ENCODE measurements at regions not wholly inside any gene's neighbourhood (a gene's known extent, or its start where the extent isn't known, plus 50 kb on each side); places are given as distances from the start of the nearest gene placed in this dataset.

GRCh38 chr3:176513604-176514003 is 683.7 kb downstream of the TBL1XR1 start:
- H3K4me3 ChIP-seq (replicated peaks; ENCODE audit: low read depth, low read length): no peak overlapping the region
- TF ChIP-seq, protein P1, sequence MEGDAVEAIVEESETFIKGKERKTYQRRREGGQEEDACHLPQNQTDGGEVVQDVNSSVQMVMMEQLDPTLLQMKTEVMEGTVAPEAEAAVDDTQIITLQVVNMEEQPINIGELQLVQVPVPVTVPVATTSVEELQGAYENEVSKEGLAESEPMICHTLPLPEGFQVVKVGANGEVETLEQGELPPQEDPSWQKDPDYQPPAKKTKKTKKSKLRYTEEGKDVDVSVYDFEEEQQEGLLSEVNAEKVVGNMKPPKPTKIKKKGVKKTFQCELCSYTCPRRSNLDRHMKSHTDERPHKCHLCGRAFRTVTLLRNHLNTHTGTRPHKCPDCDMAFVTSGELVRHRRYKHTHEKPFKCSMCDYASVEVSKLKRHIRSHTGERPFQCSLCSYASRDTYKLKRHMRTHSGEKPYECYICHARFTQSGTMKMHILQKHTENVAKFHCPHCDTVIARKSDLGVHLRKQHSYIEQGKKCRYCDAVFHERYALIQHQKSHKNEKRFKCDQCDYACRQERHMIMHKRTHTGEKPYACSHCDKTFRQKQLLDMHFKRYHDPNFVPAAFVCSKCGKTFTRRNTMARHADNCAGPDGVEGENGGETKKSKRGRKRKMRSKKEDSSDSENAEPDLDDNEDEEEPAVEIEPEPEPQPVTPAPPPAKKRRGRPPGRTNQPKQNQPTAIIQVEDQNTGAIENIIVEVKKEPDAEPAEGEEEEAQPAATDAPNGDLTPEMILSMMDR (IDR thresholded peaks at IDR 0.05; ENCODE audit: low read length, missing control alignments): no peak
- DNase-seq (ENCODE audit: low read depth): no peak

- TF ChIP-seq, protein P1 (IDR thresholded peaks at IDR 0.05; ENCODE audit: low read length, missing control alignments): no peak
- no peak overlapping the region for H3K4me3 ChIP-seq (replicated peaks; ENCODE audit: low read depth, low read length)
- DNase-seq (ENCODE audit: low read depth): no peak
These were observed 685.2 kb downstream of the TBL1XR1 start for GRCh38 chr3:176512037-176512436.

DNA sequence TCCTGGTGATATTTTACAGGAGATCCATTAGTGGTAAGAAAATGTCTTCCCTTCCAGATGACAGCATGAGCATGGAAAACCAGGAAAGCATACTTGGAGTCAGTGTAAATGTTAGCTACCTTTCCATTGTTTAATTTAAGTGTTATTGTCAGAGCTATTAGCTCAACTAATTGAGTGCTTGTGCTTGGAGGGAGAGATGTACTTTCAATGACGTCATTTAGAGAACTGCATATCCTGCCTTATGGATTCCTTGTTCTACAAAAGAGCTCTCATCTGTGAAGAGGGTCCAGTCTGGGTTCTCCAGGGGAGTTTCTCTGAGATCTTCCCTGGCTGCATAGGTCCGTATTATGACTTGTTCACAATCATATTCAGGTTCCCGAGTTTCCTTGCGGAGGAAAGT is 687.2 kb downstream of the TBL1XR1 start:
- TF ChIP-seq, protein P1 (IDR thresholded peaks at IDR 0.05; ENCODE audit: low read length, missing control alignments): no peak
- H3K4me3 ChIP-seq (replicated peaks; ENCODE audit: low read depth, low read length): no peak overlapping the region
- DNase-seq (ENCODE audit: low read depth): no peak

DNA sequence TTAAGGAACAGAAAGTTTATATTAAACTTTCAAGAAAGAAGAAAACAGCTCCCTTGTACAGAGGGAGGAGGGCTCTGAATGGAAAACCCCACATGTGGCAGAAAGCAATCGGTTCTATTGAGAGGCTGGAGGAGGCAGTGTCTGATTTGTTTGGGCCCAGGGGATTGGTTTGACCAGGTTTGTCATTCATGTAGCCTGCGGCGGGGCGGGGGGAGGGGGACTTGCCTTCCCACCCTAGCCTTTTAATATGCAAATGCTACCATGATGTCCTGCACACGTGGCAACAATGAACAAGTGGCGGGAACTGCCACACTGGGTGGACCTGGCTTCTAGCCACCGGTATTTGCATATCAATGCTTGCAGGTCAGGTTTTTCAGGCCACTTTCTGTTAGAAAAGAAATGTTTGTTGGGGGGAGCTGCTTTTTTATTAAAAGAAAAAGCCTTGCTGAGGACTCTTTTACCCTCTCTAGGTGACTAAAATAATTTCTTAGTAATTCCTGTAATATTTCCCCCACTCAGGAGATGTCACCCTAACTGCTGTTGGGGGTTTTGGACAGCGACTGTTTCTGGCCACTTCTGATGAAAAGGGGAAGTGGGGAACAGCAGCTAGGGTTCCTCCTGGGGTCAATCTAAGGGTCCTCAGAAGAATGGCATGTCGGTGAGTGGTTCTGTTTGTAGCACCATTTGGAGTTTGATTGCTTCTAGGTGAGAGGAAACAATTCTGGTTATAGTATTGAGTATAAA is 691.2 kb downstream of the TBL1XR1 start:
- H3K4me3 ChIP-seq (replicated peaks; ENCODE audit: low read depth, low read length): no peak overlapping the region
- TF ChIP-seq, protein P1 (IDR thresholded peaks at IDR 0.05; ENCODE audit: low read length, missing control alignments): no peak
- DNase-seq (ENCODE audit: low read depth): no peak

DNA sequence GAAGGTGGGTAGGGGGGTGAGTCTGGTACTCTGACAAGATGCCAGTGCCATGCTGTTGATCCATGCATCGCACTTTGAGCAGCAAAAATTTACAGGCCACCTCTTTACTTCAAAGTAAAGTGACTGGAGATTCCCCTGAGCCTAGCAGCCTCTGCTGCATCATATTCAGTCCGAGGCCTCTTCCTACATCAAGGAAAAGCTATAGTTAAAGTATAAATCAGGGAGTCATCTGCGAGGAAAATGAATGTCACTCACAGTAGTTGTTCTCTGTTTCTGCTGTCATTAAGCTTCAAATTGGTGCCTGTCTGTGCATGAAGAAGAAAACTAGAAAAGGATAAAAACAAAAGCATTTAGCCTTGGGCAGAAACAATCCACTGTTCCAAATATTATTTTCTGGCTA is 706.2 kb downstream of the TBL1XR1 start:
- TF ChIP-seq, protein P1 (IDR thresholded peaks at IDR 0.05; ENCODE audit: low read length, missing control alignments): no peak
- H3K4me3 ChIP-seq (replicated peaks; ENCODE audit: low read depth, low read length): no peak overlapping the region
- DNase-seq (ENCODE audit: low read depth): no peak

GRCh38 chr3:176490357-176490756 is 706.9 kb downstream of the TBL1XR1 start:
- H3K4me3 ChIP-seq (replicated peaks; ENCODE audit: low read depth, low read length): no peak overlapping the region
- TF ChIP-seq, protein P1 (IDR thresholded peaks at IDR 0.05; ENCODE audit: low read length, missing control alignments): no peak
- DNase-seq (ENCODE audit: low read depth): no peak

- TF ChIP-seq, protein P1 (IDR thresholded peaks at IDR 0.05; ENCODE audit: low read length, missing control alignments): no peak
- H3K4me3 ChIP-seq (replicated peaks; ENCODE audit: low read depth, low read length): no peak overlapping the region
- DNase-seq (ENCODE audit: low read depth): no peak
These were observed 718.0 kb downstream of the TBL1XR1 start for GRCh38 chr3:176479248-176479647.
